Stimulated activated CD4-positive, alpha-beta T cell treated with anti-CD3 and anti-CD28 coated beads, Interleukin-2, amount 100 ng/mL, for 4 hours (primary cell): ENCODE measurements at regions not wholly inside any gene's neighbourhood (a gene's known extent, or its start where the extent isn't known, plus 50 kb on each side); places are given as distances from the start of the nearest gene placed in this dataset.
"Not testable (repeated sequence)": the region's sequence is repeated elsewhere in the genome, so short reads cannot be mapped to it uniquely, and the experiment has no call there.

ENCODE experiments used
- DNase-seq: peaks from one replicate; pipeline ENCODE4 v3.0.0-alpha.2; 2020; ENCODE audit warnings: low read depth

GRCh38 chr5:119299242-119299614 lies 56.6 kb upstream of the TNFAIP8 start:
- not testable (repeated sequence) for DNase-seq

- DNase-seq = peak; percentile 96
Measured at GRCh38 chr5:119299615-119300310, 56.1 kb upstream of the TNFAIP8 start.

- DNase-seq = no peak
Measured at GRCh38 chr5:119300311-119300670, 55.5 kb upstream of the TNFAIP8 start.

GRCh38 chr5:119301210-119301609 lies 54.6 kb upstream of the TNFAIP8 start:
- no peak for DNase-seq

- DNase-seq = no peak
Measured at GRCh38 chr5:119301906-119302305, 53.9 kb upstream of the TNFAIP8 start.

GRCh38 chr5:119302449-119302848 lies 53.4 kb upstream of the TNFAIP8 start:
- DNase-seq = no peak

- DNase-seq = no peak
Measured at GRCh38 chr5:119302916-119303897, 52.6 kb upstream of the TNFAIP8 start.

- no peak for DNase-seq
Measured at GRCh38 chr5:119304439-119305211, 51.2 kb upstream of the TNFAIP8 start.
